ENCODE measurements at regions not wholly inside any gene's neighbourhood (a gene's known extent, or its start where the extent isn't known, plus 50 kb on each side); places are given as distances from the start of the nearest gene placed in this dataset.

- TF ChIP-seq POLR2AphosphoS5 (IDR thresholded peaks at IDR 0.05) (no peak), CTCF (IDR thresholded peaks at IDR 0.05) (no peak)
Observed at GRCh38 chr7:153640586-153640985, 411.6 kb upstream of the DPP6 start.
